Vagina (tissue), 2 donors: ENCODE measurements at regions not wholly inside any gene's neighbourhood (a gene's known extent, or its start where the extent isn't known, plus 50 kb on each side); places are given as distances from the start of the nearest gene placed in this dataset.

Source experiments
- POLR2A ChIP-seq, 2 donors: fragments of 450-650 bp; IDR thresholded peaks; one replicate each; pipeline ENCODE4 v1.6.1; 2017; ENCODE audit warnings: antibody characterized with exemption in 2 of 2, mild to moderate bottlenecking in 2 of 2, moderate library complexity in 2 of 2
- POLR2AphosphoS5 ChIP-seq, 2 donors: sonication (generic); formaldehyde crosslinking; IDR thresholded peaks; one replicate each; pipeline ENCODE4 v1.9.0; 2017; ENCODE audit warnings: antibody characterized with exemption in 2 of 2, mild to moderate bottlenecking in 2 of 2, low read depth in 1 of 2; ENCODE audit not compliant: insufficient read depth in 1 of 2

DNA sequence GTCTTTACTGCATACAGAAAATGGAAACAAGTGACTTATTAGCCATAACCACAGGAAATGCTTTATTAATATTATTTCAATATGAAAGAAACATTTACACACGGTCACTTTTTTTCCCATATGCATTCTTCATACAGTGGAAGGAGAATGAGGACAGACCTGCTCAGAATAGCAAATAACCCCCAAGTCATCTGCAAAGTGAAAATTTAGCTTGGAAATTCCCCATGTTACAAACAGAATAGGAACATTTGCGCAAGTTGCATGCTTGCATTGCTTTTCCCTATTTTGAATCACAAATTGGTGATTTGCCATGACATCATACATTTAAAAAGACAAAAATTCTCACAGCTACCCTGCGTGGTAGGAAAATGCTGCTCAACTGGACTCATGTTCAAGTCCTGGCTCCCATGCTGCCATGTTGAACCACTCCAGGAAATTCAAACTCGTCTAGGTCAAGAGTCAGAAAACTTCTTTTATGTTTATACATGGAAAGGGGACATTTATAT, 102.0 kb downstream of the GP2 start:
- no peak for TF ChIP-seq POLR2A (IDR thresholded peaks at IDR 0.05)
- TF ChIP-seq POLR2AphosphoS5 (IDR thresholded peaks at IDR 0.05; ENCODE audit: insufficient read depth in 1 of 2, low read depth in 1 of 2) = no peak
